HCT116 (cell line): ENCODE measurements at regions not wholly inside any gene's neighbourhood (a gene's known extent, or its start where the extent isn't known, plus 50 kb on each side); places are given as distances from the start of the nearest gene placed in this dataset.

Source experiments
- ATAC-seq: fragments of 200-7000 bp; cut with Tn5 transposase; 2 replicates; pipeline ENCODE4 v1.9.1; 2020; ENCODE audit warnings: mild to moderate bottlenecking, moderate library complexity
- BruUV-seq: library from RNA; stranded (reverse); fragments of 400-500 nt; replicated peaks from 2 replicates; lab custom pipeline; 2021; lab: Mats Ljungman, UMichigan
- CTCF ChIA-PET: fragments of 300-600 bp; sonication (Branson Sonifier 250); formaldehyde crosslinking; loops from one replicate; lab custom pipeline; 2021; ENCODE audit warnings: antibody characterized with exemption; lab: Charles Lee
- POLR2A ChIA-PET: fragments of 300-600, 350-600 bp; sonication (Branson Sonifier 250); formaldehyde crosslinking; loops from one replicate; lab custom pipeline; 2021; ENCODE audit warnings: antibody characterized with exemption; lab: Charles Lee
- RAD21 ChIA-PET, 2 experiments: fragments of 300-600 bp; sonication (Branson Sonifier 250); formaldehyde crosslinking; loops; one replicate each; lab custom pipeline; 2023; ENCODE audit warnings: low total read pairs in 2 of 2; ENCODE audit not compliant: uncharacterized antibody in 2 of 2, unreplicated experiment in 2 of 2, low non-redundant PET in 1 of 2; lab: Charles Lee
- DNase-seq: peaks from one replicate; pipeline ENCODE4 v3.0.0-alpha.2; 2010; ENCODE audit warnings: low read depth, low spot score
- H2AFZ ChIP-seq: fragments of 200-600 bp; shearing (Covaris generic), sonication (generic); 2 replicates; pipeline ENCODE4 v1.6.1; 2017; ENCODE audit warnings: low read depth, mixed run types, mixed read lengths, antibody characterized with exemption, low read length; ENCODE audit not compliant: poor library complexity, severe bottlenecking
- H3K27ac ChIP-seq: 2 replicates; pipeline ENCODE4 v1.5.1; 2012; ENCODE audit warnings: low read depth, low read length
- H3K27me3 ChIP-seq: fragments of 200-600 bp; sonication (generic); 2 replicates; pipeline ENCODE4 v1.6.1; 2016; ENCODE audit warnings: mixed run types, low read length, mixed read lengths; ENCODE audit not compliant: insufficient read depth
- H3K36me3 ChIP-seq, 2 experiments: fragments of 200-500 bp in 1 of 2; fragments of 200-600 bp in 1 of 2; sonication (Bioruptor generic) in 1 of 2; sonication (generic) in 1 of 2; 2 replicates each; pipeline versions ENCODE4 v1.5.1 to v1.6.1; 2014 to 2016; ENCODE audit warnings: low read length in 2 of 2, inconsistent platforms in 1 of 2, mixed read lengths in 1 of 2, mixed run types in 1 of 2; ENCODE audit not compliant: insufficient read depth in 2 of 2, control insufficient read depth in 1 of 2
- H3K4me1 ChIP-seq, 2 experiments: fragments of 200-600 bp in 1 of 2; sonication (generic) in 1 of 2; 2 replicates each; pipeline versions ENCODE4 v1.5.1 to v1.6.1; 2012 to 2017; ENCODE audit warnings: low read length in 2 of 2, inconsistent platforms in 1 of 2, mild to moderate bottlenecking in 1 of 2, mixed read lengths in 1 of 2, mixed run types in 1 of 2, moderate library complexity in 1 of 2; ENCODE audit not compliant: insufficient read depth in 2 of 2, control insufficient read depth in 1 of 2
- H3K4me2 ChIP-seq: fragments of 200-600 bp; sonication (generic); 2 replicates; pipeline ENCODE4 v1.6.1; 2017; ENCODE audit warnings: mixed run types, low read length, mixed read lengths
- H3K4me3 ChIP-seq, 2 experiments: fragments of 200-600 bp in 1 of 2; sonication (generic) in 1 of 2; replicated peaks in 1 of 2; 2 replicates each; pipeline ENCODE4 v1.5.1; 2011 to 2016; ENCODE audit warnings: low read length in 2 of 2, control low read depth in 1 of 2, low read depth in 1 of 2, mild to moderate bottlenecking in 1 of 2, mixed read lengths in 1 of 2, mixed run types in 1 of 2
- H3K79me2 ChIP-seq: fragments of 200-600 bp; sonication (generic); 2 replicates; pipeline ENCODE4 v1.6.1; 2017; ENCODE audit warnings: mild to moderate bottlenecking, mixed run types, low read length, moderate library complexity, mixed read lengths; ENCODE audit not compliant: insufficient read depth
- H3K9ac ChIP-seq: fragments of 200-600 bp; sonication (generic); 2 replicates; pipeline ENCODE4 v1.6.1; 2016; ENCODE audit warnings: low read length, mixed read lengths
- H3K9me2 ChIP-seq: fragments of 200-600 bp; sonication (generic), shearing (Covaris generic); 2 replicates; pipeline ENCODE4 v1.6.1; 2017; ENCODE audit warnings: mixed run types, mild to moderate bottlenecking, moderate library complexity; ENCODE audit not compliant: insufficient read depth
- H3K9me3 ChIP-seq, 2 experiments: fragments of 200-500 bp in 1 of 2; fragments of 200-600 bp in 1 of 2; sonication (Bioruptor generic) in 1 of 2; sonication (generic) in 1 of 2; 2 replicates each; pipeline ENCODE4 v1.6.1; 2014 to 2017; ENCODE audit warnings: low read length in 2 of 2, mixed read lengths in 2 of 2, inconsistent platforms in 1 of 2, low read depth in 1 of 2, mild to moderate bottlenecking in 1 of 2, mixed run types in 1 of 2, moderate library complexity in 1 of 2; ENCODE audit not compliant: control insufficient read depth in 1 of 2, insufficient read depth in 1 of 2
- H4K20me1 ChIP-seq: fragments of 200-600 bp; sonication (generic), shearing (Covaris generic); 2 replicates; pipeline ENCODE4 v1.6.1; 2017; ENCODE audit warnings: mixed run types, mild to moderate bottlenecking, moderate library complexity; ENCODE audit not compliant: insufficient read depth
- CEBPB ChIP-seq: IDR thresholded peaks from 2 replicates; pipeline ENCODE4 v1.6.1; 2012; ENCODE audit warnings: low read depth
- EGR1 ChIP-seq: IDR thresholded peaks from 2 replicates; pipeline ENCODE4 v1.6.1; 2012; ENCODE audit warnings: low read depth
- POLR2A ChIP-seq: IDR thresholded peaks from 2 replicates; pipeline ENCODE4 v1.7.0; 2011; ENCODE audit warnings: borderline replicate concordance; ENCODE audit not compliant: insufficient read depth, insufficient read length; ENCODE audit errors: extremely low read depth
- REST ChIP-seq: IDR thresholded peaks from 2 replicates; pipeline ENCODE4 v1.6.1; 2012; ENCODE audit warnings: low read depth
- YY1 ChIP-seq: IDR thresholded peaks from 2 replicates; pipeline ENCODE4 v1.6.1; 2011; ENCODE audit warnings: low read length, low read depth, moderate library complexity, mild to moderate bottlenecking; ENCODE audit not compliant: insufficient replicate concordance; ENCODE audit errors: extremely low read depth
- ZNF274 ChIP-seq: fragments of 200-500 bp; sonication (Bioruptor generic); IDR thresholded peaks from 2 replicates; pipeline ENCODE4 v1.6.1; 2014; ENCODE audit warnings: mild to moderate bottlenecking, low read depth, low read length, inconsistent platforms
- intact Hi-C: fragments of 100-400 bp; cut with micrococcal nuclease; formaldehyde crosslinking; loops from 2 replicates; pipeline ENCODE4 v1.10.0; 2022
- TF ChIP-seq, protein P1 (sequence below): IDR thresholded peaks from 2 replicates; pipeline ENCODE4 v1.6.1; 2012
- TF ChIP-seq, protein P2 (sequence below): IDR thresholded peaks from 2 replicates; pipeline ENCODE4 v1.6.1; 2011; ENCODE audit warnings: mild to moderate bottlenecking, low read length, moderate library complexity; ENCODE audit not compliant: insufficient replicate concordance; ENCODE audit errors: extremely low read depth

GRCh38 chr4:142961866-142962265, 115.8 kb upstream of the INPP4B start:
- no TSS peak for BruUV-seq
- H3K27ac ChIP-seq = no peak overlapping the region
- intact Hi-C loops = no loop called here
- CTCF ChIA-PET = interaction anchor here (1.4 kb wide), 1 partner anchor 23 kb away, joined by 4 read pairs; no protein-coding TSS in a partner anchor
- no peak overlapping the region for H2AFZ ChIP-seq
- H3K9me2 ChIP-seq = no peaks in the 10 kb centered on the region
- H3K36me3 ChIP-seq = no peaks in the 10 kb centered on the region
- H4K20me1 ChIP-seq = no peaks in the 10 kb centered on the region
- no peaks in the 10 kb centered on the region for H3K9me3 ChIP-seq
- no peaks in the 10 kb centered on the region for H3K4me1 ChIP-seq
- DNase-seq (no peak), ATAC-seq (no peak)
- POLR2A ChIA-PET = no interaction called here
- H3K9ac ChIP-seq = no peak overlapping the region
- TF ChIP-seq EGR1 (no peak), YY1 (no peak), CEBPB (no peak), REST (no peak), POLR2A (no peak), ZNF274 (no peak)
- TF ChIP-seq, protein P1, sequence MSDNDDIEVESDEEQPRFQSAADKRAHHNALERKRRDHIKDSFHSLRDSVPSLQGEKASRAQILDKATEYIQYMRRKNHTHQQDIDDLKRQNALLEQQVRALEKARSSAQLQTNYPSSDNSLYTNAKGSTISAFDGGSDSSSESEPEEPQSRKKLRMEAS = no peak
- TF ChIP-seq, protein P2, sequence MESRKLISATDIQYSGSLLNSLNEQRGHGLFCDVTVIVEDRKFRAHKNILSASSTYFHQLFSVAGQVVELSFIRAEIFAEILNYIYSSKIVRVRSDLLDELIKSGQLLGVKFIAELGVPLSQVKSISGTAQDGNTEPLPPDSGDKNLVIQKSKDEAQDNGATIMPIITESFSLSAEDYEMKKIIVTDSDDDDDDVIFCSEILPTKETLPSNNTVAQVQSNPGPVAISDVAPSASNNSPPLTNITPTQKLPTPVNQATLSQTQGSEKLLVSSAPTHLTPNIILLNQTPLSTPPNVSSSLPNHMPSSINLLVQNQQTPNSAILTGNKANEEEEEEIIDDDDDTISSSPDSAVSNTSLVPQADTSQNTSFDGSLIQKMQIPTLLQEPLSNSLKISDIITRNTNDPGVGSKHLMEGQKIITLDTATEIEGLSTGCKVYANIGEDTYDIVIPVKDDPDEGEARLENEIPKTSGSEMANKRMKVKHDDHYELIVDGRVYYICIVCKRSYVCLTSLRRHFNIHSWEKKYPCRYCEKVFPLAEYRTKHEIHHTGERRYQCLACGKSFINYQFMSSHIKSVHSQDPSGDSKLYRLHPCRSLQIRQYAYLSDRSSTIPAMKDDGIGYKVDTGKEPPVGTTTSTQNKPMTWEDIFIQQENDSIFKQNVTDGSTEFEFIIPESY = no peak
- RAD21 ChIA-PET = no interaction called here
- no peaks in the 10 kb centered on the region for H3K27me3 ChIP-seq
- no peaks in the 10 kb centered on the region for H3K79me2 ChIP-seq
- no peak overlapping the region for H3K4me2 ChIP-seq
- H3K4me3 ChIP-seq = no peak overlapping the region
